Small intestine (tissue), 7 donors: ENCODE measurements at regions not wholly inside any gene's neighbourhood (a gene's known extent, or its start where the extent isn't known, plus 50 kb on each side); places are given as distances from the start of the nearest gene placed in this dataset.
"Not testable (repeated sequence)": the region's sequence is repeated elsewhere in the genome, so short reads cannot be mapped to it uniquely, and the experiment has no call there.

Experiments used
- DNase-seq, 2 donors: peaks; one replicate each; pipeline versions ENCODE4 v3.0.0 to v3.0.0-alpha.2; 2013
- FAIRE-seq: peaks from 2 replicates; lab custom pipeline; 2012; peaks lifted over from hg19 to GRCh38; lab: Jason Lieb, UNC
- H3K27ac ChIP-seq, 3 donors: one replicate each; pipeline ENCODE4 v1.5.1; 2013; ENCODE audit warnings: low read length in 2 of 3, mild to moderate bottlenecking in 2 of 3, control low read depth in 1 of 3, inconsistent platforms in 1 of 3, low read depth in 1 of 3, moderate library complexity in 1 of 3
- H3K27me3 ChIP-seq, 3 donors: one replicate each; pipeline ENCODE4 v1.6.1; 2013; ENCODE audit warnings: low read length in 3 of 3, inconsistent platforms in 1 of 3; ENCODE audit not compliant: control insufficient read depth in 3 of 3, insufficient read depth in 3 of 3
- H3K36me3 ChIP-seq, 3 donors: one replicate each; pipeline ENCODE4 v1.6.1; 2013; ENCODE audit warnings: low read length in 3 of 3, inconsistent platforms in 1 of 3, low read depth in 1 of 3, mild to moderate bottlenecking in 1 of 3, moderate library complexity in 1 of 3; ENCODE audit not compliant: control insufficient read depth in 3 of 3, insufficient read depth in 2 of 3
- H3K4me1 ChIP-seq, 3 donors: one replicate each; pipeline ENCODE4 v1.6.1; 2013; ENCODE audit warnings: low read length in 2 of 3, inconsistent platforms in 1 of 3, low read depth in 1 of 3, mild to moderate bottlenecking in 1 of 3, moderate library complexity in 1 of 3; ENCODE audit not compliant: control insufficient read depth in 3 of 3, insufficient read depth in 2 of 3
- H3K4me3 ChIP-seq, 3 donors: one replicate each; pipeline ENCODE4 v1.5.1; 2013; ENCODE audit warnings: low read length in 3 of 3, control low read depth in 1 of 3, inconsistent platforms in 1 of 3, low read depth in 1 of 3, mild to moderate bottlenecking in 1 of 3, moderate library complexity in 1 of 3
- H3K9me3 ChIP-seq, 2 donors: one replicate each; pipeline ENCODE4 v1.6.1; 2013; ENCODE audit warnings: low read depth in 1 of 2, low read length in 1 of 2; ENCODE audit not compliant: control insufficient read depth in 2 of 2, insufficient read depth in 1 of 2
- WGBS, 3 donors: extraction: QIAGEN DNeasy Blood & Tissue Kit; methylation state at CpG; one replicate each; pipeline ENCODE4 v1.1.7; 2013; 5-methylcytosine and 5-hydroxymethylcytosine counted together
- donor health status: healthy with polysubstance abuse.
- donor health status: control.
- donor health status: control.
- donor health status: Bipolar disorder and iron deficiency.
- donor health status: healthy.

GRCh38 chrY:20042993-20043392 lies 298.5 kb upstream of the KDM5D start:
- Histone ChIP-seq H3K36me3 (no peaks in the 10 kb centered on the region), H3K27ac (no peak overlapping the region), H3K9me3 (peaks cover 0 to 5% of the 10 kb centered on the region in 2 donors), H3K4me3 (no peak overlapping the region), H3K27me3 (no peaks in the 10 kb centered on the region), H3K4me1 (no peaks in the 10 kb centered on the region)
- 44 to 47% methylated on average over 2 of the region's 2 CpGs; no CpG with 5 or more reads in 1 of the 3 donors for WGBS, 3 donors
- FAIRE-seq: no peak
- no peak for DNase-seq

- Histone ChIP-seq H3K9me3 (no peaks in the 10 kb centered on the region), H3K27ac (no peak overlapping the region), H3K4me3 (no peak overlapping the region), H3K36me3 (no peaks in the 10 kb centered on the region), H3K4me1 (no peaks in the 10 kb centered on the region), H3K27me3 (no peaks in the 10 kb centered on the region)
- no peak for FAIRE-seq
- 47 to 53% methylated on average over 5 of the region's 5 CpGs; no CpG with 5 or more reads in 1 of the 3 donors for WGBS, 3 donors
- DNase-seq: no peak
These were observed 281.1 kb upstream of the KDM5D start for GRCh38 chrY:20025676-20026075.

GRCh38 chrY:19993410-19993809 lies 248.9 kb upstream of the KDM5D start:
- H3K36me3 ChIP-seq, FAIRE-seq, H3K4me3 ChIP-seq, H3K9me3 ChIP-seq, H3K27me3 ChIP-seq, H3K4me1 ChIP-seq, H3K27ac ChIP-seq: not testable (repeated sequence)
- DNase-seq: peak in 1 of 2 donors; percentile 47
- 8 to 55% methylated on average over 6 of the region's 6 CpGs; no CpG with 5 or more reads in 1 of the 3 donors for WGBS, 3 donors

GRCh38 chrY:19973012-19973411 lies 228.5 kb upstream of the KDM5D start:
- 67 to 81% methylated on average over 3 of the region's 3 CpGs; no CpG with 5 or more reads in 1 of the 3 donors for WGBS, 3 donors
- no peak overlapping the region for H3K27ac ChIP-seq
- no peaks in the 10 kb centered on the region for H3K36me3 ChIP-seq
- no peak overlapping the region for H3K4me3 ChIP-seq
- no peaks in the 10 kb centered on the region for H3K27me3 ChIP-seq
- DNase-seq (no peak), FAIRE-seq (no peak)
- no peaks in the 10 kb centered on the region for H3K9me3 ChIP-seq
- H3K4me1 ChIP-seq: no peaks in the 10 kb centered on the region

- H3K4me1 ChIP-seq: no peaks in the 10 kb centered on the region
- no peaks in the 10 kb centered on the region for H3K36me3 ChIP-seq
- no peak for FAIRE-seq
- H3K9me3 ChIP-seq: no peaks in the 10 kb centered on the region
- no peak for DNase-seq
- no peaks in the 10 kb centered on the region for H3K27me3 ChIP-seq
- H3K4me3 ChIP-seq: no peak overlapping the region
- no peak overlapping the region for H3K27ac ChIP-seq
These were observed 203.2 kb upstream of the KDM5D start for GRCh38 chrY:19947702-19948101.

GRCh38 chrY:19899011-19899410 lies 154.5 kb upstream of the KDM5D start:
- H3K27ac ChIP-seq: no peak overlapping the region
- WGBS, 3 donors: 38 to 55% methylated on average over 1 of the region's 1 CpG; no CpG with 5 or more reads in 1 of the 3 donors
- no peaks in the 10 kb centered on the region for H3K36me3 ChIP-seq
- H3K9me3 ChIP-seq: no peaks in the 10 kb centered on the region
- H3K4me1 ChIP-seq: no peaks in the 10 kb centered on the region
- no peak overlapping the region for H3K4me3 ChIP-seq
- DNase-seq (no peak), FAIRE-seq (no peak)
- no peaks in the 10 kb centered on the region for H3K27me3 ChIP-seq

GRCh38 chrY:19892076-19892964 lies 147.8 kb upstream of the KDM5D start:
- no peak for FAIRE-seq
- H3K4me1 ChIP-seq: no peaks in the 10 kb centered on the region
- 46 to 51% methylated on average over 3 to 4 of the region's 4 CpGs; no CpG with 5 or more reads in 1 of the 3 donors for WGBS, 3 donors
- peaks cover 0 to 7% of the 10 kb centered on the region in 2 donors for H3K9me3 ChIP-seq
- no peak for DNase-seq
- peaks cover 0 to 2% (median 0%) of the 10 kb centered on the region in 3 donors for H3K27me3 ChIP-seq
- H3K4me3 ChIP-seq: no peak overlapping the region
- H3K27ac ChIP-seq: no peak overlapping the region
- no peaks in the 10 kb centered on the region for H3K36me3 ChIP-seq

- FAIRE-seq (no peak), DNase-seq (no peak)
- WGBS, 3 donors: 14 to 56% methylated on average over 1 to 2 of the region's 2 CpGs; no CpG with 5 or more reads in 1 of the 3 donors
- Histone ChIP-seq H3K27me3 (no peaks in the 10 kb centered on the region), H3K4me3 (no peak overlapping the region), H3K27ac (no peak overlapping the region), H3K36me3 (no peaks in the 10 kb centered on the region), H3K9me3 (no peaks in the 10 kb centered on the region), H3K4me1 (no peaks in the 10 kb centered on the region)
These were observed 137.6 kb upstream of the KDM5D start for GRCh38 chrY:19882145-19882544.
